WI38 (cell line): ENCODE measurements at regions not wholly inside any gene's neighbourhood (a gene's known extent, or its start where the extent isn't known, plus 50 kb on each side); places are given as distances from the start of the nearest gene placed in this dataset.

Experiments used
- H3K4me3 ChIP-seq: 2 replicates; pipeline ENCODE4 v1.5.1; 2011; ENCODE audit warnings: low read depth, mild to moderate bottlenecking, control low read depth, low read length
- TF ChIP-seq, protein P1 (sequence below): IDR thresholded peaks from 2 replicates; pipeline ENCODE4 v1.5.1; 2012; ENCODE audit warnings: low read depth, mild to moderate bottlenecking, control low read depth, low read length

DNA sequence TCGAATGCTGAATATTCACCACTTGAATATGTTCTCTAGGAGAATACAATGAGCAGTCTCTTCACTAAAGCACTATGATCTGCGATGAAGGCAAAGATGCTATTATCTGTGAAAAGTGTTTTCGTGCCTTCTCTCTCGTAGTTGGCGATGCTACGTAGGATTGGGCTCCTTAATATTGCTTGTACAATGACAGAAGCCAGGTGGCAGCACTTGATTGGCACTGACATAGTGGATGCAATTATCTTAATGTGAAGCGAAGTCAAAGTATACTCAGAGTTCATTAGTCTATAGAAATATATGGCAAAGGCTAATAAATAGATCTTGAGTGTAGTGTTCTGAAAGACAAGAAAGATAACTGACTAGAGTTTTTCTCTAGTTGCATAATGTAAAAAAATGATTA is 1135.7 kb upstream of the AGA start:
- TF ChIP-seq, protein P1, sequence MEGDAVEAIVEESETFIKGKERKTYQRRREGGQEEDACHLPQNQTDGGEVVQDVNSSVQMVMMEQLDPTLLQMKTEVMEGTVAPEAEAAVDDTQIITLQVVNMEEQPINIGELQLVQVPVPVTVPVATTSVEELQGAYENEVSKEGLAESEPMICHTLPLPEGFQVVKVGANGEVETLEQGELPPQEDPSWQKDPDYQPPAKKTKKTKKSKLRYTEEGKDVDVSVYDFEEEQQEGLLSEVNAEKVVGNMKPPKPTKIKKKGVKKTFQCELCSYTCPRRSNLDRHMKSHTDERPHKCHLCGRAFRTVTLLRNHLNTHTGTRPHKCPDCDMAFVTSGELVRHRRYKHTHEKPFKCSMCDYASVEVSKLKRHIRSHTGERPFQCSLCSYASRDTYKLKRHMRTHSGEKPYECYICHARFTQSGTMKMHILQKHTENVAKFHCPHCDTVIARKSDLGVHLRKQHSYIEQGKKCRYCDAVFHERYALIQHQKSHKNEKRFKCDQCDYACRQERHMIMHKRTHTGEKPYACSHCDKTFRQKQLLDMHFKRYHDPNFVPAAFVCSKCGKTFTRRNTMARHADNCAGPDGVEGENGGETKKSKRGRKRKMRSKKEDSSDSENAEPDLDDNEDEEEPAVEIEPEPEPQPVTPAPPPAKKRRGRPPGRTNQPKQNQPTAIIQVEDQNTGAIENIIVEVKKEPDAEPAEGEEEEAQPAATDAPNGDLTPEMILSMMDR, result no peak
- H3K4me3 ChIP-seq, result no peak overlapping the region

DNA sequence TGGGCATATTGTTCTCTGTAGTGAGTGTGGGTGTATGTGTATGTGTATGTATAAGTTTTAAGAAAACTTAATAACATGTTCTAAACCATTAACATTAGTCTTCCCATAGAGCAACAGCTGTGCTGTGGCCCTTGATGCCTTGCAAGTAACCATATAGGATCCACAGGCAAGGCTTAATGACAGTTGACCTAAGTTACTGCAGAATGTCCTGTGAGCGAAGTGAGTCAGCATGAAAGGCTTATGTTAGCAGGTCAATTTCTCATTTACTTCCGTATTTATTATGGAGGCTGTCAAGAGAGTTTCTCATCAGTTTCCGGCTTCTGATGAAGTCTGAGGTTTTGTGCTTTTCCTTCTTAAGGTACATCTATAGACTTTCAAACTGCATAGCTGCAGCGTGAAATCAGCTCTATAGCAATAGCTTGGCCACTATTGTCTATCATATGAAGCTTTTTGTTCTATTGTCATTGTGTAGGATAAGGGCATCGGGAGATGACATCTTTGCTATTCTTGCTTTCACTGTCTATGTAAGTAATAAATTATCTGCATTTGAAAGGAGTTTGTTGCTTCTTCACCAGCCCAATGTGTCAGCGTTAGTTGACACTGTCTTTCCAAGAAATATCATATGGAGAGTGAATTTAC is 1153.4 kb upstream of the AGA start:
- TF ChIP-seq, protein P1, result no peak
- no peak overlapping the region for H3K4me3 ChIP-seq

DNA sequence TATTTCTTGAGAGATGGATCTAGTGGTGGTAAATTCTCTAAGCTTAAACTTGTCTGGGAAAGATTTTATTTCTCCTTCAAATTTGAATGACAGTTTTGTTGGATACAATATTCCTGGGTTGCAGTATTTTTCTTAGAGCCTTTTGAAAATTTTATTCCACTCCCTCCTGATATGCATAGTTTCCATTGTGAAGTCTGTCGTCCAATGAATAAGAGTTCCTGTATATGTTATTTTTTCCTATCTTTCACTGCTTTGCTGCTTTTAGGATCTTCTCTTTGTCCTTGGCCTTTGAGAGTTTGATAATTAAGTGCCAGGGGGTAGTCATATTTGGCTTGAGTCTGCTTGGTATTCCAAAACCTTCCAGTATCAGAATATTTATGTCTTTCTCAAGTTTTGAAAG is 1156.4 kb upstream of the AGA start:
- TF ChIP-seq, protein P1, result no peak
- H3K4me3 ChIP-seq, result no peak overlapping the region

DNA sequence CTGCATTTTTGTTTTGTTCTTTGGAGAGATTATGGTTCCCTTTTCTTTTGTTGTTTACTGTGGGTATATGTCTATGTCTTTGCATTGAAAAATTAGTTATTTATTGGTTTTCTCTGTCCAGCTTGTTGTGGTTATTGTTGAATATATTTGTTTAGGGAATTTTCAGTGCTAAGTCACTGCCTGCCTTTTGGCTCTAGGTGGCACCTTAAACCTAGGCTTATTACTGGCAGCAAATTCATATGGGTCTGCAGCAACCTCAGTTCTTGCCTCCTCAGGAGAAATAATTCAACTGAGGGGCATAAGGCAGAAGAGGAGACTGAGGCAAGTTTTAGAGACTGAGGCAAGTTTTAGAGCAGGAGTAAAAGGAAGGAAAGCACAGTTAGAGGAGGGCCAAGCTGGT is 1157.3 kb upstream of the AGA start:
- H3K4me3 ChIP-seq, result no peak overlapping the region
- TF ChIP-seq, protein P1, result no peak

DNA sequence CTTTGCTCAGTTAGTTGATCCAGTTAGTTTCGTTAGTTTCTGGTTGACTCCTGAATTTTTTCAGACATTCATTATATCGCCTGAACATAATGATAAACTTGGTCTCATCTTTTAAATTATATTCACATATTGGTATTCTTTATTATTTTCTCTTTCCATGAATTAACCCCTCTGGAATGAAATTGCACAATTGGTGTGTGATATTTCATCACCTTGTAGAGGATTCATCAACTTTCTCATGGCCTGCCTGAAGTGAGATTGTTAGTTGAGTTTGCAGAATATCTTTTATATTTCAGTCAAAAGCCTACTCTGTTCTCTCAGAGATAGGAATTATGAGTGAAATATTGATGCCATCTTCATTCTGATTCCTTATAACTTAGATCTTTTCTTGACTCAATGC is 1160.6 kb upstream of the AGA start:
- TF ChIP-seq, protein P1, result no peak
- H3K4me3 ChIP-seq, result no peak overlapping the region

DNA sequence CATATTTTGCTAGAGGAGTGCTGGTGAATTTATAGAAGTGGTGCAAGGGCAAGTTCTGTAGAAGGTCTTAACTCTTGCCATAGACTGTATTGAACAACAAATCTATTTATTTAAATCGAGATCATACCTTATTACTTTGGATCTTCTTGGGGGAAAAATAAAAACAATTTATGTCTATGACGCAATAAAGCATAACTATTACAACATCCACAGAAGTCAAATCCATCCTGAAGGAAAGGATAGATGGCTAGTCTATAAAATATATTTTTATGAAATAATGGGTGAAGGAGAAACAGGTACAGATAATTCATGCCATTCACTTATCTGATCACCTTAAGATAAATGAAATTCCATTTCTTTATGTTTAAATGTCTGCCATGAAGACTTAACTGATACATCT is 1168.8 kb upstream of the AGA start:
- no peak overlapping the region for H3K4me3 ChIP-seq
- TF ChIP-seq, protein P1, result no peak

DNA sequence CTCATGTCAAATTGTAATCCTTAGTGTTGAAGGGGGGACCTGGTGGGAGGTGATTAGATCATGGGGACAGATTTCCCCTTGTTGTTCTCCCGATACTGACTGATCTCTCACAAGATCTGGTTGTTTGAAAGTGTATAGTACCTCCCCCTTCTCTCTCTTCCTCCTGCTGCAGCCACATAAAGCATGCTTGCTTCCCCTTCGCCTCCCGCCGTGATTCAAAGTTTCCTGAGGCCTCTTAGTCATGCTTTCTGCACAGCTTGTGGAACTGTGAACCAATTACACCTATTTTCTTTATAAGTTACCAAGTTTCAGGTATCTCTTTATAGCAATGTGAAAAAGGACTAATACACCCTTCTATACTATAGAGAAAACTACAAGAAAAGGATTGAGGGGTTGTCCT is 1170.5 kb upstream of the AGA start:
- TF ChIP-seq, protein P1, result no peak
- H3K4me3 ChIP-seq, result no peak overlapping the region
